Astrocyte of the cerebellum (primary cell): ENCODE measurements at regions not wholly inside any gene's neighbourhood (a gene's known extent, or its start where the extent isn't known, plus 50 kb on each side); places are given as distances from the start of the nearest gene placed in this dataset.
"Not testable (repeated sequence)": the region's sequence is repeated elsewhere in the genome, so short reads cannot be mapped to it uniquely, and the experiment has no call there.

ENCODE experiments used
- DNase-seq: peaks from one replicate; pipeline ENCODE4 v3.0.0-alpha.2; 2011; ENCODE audit warnings: low read depth
- H3K4me3 ChIP-seq: 2 replicates; pipeline ENCODE4 v1.5.1; 2011; ENCODE audit warnings: mild to moderate bottlenecking, low read depth, low read length, moderate library complexity
- in situ Hi-C: cut with HindIII; loops from 2 replicates; pipeline ENCODE4 v1.10.0; 2017; ENCODE audit warnings: low sequenced_read_pairs
- TF ChIP-seq, protein P1 (sequence below): IDR thresholded peaks from 2 replicates; pipeline ENCODE4 v1.5.1; 2012; ENCODE audit warnings: low read length, low read depth, moderate library complexity, mild to moderate bottlenecking; ENCODE audit errors: missing control alignments

GRCh38 chr7:47180516-47180826, 401.4 kb downstream of the TNS3 start:
- H3K4me3 ChIP-seq: no peak overlapping the region
- DNase-seq: no peak
- in situ Hi-C loops: loop anchor here (10.0 kb wide), 1 partner anchor 826 kb away; no protein-coding TSS in a partner anchor
- TF ChIP-seq, protein P1, sequence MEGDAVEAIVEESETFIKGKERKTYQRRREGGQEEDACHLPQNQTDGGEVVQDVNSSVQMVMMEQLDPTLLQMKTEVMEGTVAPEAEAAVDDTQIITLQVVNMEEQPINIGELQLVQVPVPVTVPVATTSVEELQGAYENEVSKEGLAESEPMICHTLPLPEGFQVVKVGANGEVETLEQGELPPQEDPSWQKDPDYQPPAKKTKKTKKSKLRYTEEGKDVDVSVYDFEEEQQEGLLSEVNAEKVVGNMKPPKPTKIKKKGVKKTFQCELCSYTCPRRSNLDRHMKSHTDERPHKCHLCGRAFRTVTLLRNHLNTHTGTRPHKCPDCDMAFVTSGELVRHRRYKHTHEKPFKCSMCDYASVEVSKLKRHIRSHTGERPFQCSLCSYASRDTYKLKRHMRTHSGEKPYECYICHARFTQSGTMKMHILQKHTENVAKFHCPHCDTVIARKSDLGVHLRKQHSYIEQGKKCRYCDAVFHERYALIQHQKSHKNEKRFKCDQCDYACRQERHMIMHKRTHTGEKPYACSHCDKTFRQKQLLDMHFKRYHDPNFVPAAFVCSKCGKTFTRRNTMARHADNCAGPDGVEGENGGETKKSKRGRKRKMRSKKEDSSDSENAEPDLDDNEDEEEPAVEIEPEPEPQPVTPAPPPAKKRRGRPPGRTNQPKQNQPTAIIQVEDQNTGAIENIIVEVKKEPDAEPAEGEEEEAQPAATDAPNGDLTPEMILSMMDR: no peak

DNA sequence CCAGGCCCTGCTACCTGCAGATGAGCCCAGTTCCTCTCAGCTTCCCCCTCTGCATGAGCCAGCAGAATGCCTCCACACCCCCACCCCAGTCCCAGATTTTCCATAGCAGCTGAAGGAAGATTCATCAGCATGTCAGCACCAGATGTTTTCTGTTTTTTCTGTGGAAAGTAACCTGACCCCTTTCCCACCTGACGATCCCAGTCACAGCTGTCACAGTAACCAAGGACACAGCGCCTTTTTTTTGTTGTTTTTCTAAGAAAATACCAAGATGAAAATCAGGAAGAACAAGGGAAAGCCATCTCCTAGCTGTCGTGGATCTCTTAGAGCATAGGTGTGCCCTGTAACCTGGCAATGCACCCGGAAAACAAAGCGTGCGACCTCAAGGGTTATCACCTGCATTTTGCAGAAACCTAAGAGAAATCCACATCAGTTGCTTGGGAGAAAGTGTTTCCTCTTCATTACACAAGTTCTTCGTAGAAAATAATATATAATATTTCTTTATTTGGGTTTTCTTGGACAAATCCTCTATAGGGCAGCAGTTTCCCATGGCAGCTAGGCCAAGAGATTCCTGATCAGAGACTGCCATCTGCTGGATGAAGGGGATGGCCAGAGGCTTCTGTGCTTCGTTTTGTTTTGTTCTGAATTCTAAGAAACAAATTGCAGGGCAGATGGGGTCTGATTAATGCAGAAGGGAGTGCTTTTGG, 401.9 kb downstream of the TNS3 start:
- no peak overlapping the region for H3K4me3 ChIP-seq
- in situ Hi-C loops: loop anchor here (10.0 kb wide), 1 partner anchor 825 kb away; no protein-coding TSS in a partner anchor
- peak; percentile 56 for DNase-seq
- TF ChIP-seq, protein P1: peak; percentile 93

DNA sequence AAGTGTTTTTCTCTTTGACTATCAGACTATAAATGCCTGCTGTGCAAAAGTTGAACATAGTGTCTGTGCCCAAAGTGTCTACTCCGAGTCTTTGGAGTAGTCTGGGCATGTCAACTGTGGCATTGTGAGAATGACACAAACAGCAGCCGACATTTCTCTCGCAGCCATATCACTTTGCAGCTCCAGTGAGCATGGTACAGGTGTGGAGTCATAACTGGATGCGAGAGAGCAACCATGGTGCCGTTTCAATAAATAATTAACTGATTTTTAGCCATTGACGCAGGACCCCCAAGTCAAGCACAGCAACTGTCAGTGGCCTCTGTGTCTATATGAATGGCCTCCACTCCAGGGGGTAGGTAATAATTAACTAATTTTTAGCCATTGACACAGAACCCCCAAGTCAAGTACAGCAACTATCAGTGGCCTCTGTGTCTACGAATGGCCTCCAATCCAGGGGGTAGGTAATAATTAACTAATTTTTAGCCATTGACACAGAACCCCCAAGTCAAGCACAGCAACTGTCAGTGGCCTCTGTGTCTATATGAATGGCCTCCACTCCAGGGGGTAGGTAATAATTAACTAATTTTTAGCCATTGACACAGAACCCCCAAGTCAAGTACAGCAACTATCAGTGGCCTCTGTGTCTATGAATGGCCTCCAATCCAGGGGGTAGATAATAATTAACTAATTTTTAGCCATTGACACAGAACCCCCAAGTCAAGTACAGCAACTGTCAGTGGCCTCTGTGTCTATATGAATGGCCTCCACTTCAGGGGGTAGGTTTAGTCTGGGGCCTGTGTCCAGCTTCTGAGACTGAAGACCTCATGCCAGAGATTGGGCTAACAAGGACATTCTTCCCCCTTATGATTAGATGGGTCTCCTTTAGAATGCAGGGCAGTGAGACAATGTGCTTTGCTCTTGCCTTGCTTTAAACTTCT, 409.0 kb downstream of the TNS3 start:
- in situ Hi-C loops, DNase-seq, H3K4me3 ChIP-seq: not testable (repeated sequence)

GRCh38 chr7:47170516-47170915, 411.4 kb downstream of the TNS3 start:
- H3K4me3 ChIP-seq: no peak overlapping the region
- in situ Hi-C loops: no loop called here
- DNase-seq: no peak
- TF ChIP-seq, protein P1: peak; percentile 31

DNA sequence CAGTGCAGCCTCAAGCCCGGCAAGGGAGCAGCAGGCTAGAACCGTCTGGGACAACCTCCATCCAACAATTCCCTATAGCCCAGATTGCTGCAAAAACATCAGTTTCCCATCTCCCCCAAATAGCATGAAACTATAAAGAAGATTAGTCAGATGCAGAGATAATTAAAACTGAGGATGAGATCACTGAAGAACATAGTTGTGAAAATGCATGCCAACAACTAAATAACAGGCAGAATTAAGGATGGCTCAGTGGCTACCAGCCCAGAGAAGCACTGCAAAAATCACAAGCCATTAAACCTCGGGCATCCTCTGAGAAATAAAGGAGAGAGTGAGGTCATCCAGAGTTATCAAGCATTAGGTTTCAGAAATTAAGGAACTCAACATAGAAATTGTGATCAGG, 427.1 kb downstream of the TNS3 start:
- TF ChIP-seq, protein P1: no peak
- in situ Hi-C loops: no loop called here
- DNase-seq: no peak

DNA sequence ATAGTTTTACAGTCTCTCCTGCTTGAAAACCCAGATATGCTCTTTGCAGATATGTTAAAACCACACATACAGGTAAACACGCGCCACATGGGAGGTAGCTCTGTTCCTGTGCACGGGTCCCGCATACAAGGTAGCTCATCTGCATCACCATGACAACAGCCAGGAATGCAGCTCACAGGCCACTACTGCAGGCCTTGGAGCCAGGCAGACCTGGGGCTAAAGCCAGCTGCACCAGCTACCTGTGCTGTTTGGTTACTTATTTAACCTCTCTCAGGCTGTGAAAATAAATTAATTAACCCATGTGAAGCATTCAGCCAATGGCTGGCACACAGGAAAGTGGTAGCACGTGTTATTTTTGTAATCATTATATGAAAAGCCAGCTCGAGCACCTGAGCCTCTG, 428.3 kb downstream of the TNS3 start:
- in situ Hi-C loops: no loop called here
- DNase-seq: no peak
- no peak overlapping the region for H3K4me3 ChIP-seq
- TF ChIP-seq, protein P1: no peak

More for the DNA sequence above, 427.1 kb downstream of the TNS3 start:
- no peak overlapping the region for H3K4me3 ChIP-seq

DNA sequence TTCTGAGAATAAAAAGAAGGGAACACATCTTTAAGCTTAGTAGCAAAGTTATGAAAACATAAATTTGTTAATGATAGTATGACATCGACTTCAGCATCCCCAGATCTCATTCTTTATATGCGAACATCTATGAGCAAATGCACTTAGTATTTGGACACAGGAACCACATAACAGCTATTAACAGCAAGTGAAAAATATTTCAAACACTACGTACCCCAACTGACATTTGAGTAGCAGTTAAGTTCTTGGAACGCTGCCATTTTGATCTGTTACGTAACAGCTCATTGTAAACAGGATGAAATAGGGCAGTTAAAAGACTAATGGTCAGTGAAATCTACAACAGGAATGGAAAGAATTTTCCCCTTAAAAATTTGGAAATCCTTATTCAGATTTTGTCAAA, 428.9 kb downstream of the TNS3 start:
- TF ChIP-seq, protein P1: no peak
- H3K4me3 ChIP-seq: no peak overlapping the region
- in situ Hi-C loops: no loop called here
- peak; percentile 78 for DNase-seq
